Caco-2 (cell line): ENCODE measurements at regions not wholly inside any gene's neighbourhood (a gene's known extent, or its start where the extent isn't known, plus 50 kb on each side); places are given as distances from the start of the nearest gene placed in this dataset.

Experiments used
- BruUV-seq: library from RNA; stranded (reverse); fragments of 400-500 nt; replicated peaks from 2 replicates; lab custom pipeline; 2021; lab: Mats Ljungman, UMichigan
- CTCF ChIA-PET: fragments of 300-600 bp; sonication (Branson Sonifier 250); formaldehyde crosslinking; loops from one replicate; lab custom pipeline; 2022; ENCODE audit warnings: antibody characterized with exemption; lab: Charles Lee
- POLR2A ChIA-PET: fragments of 300-600 bp; sonication (Branson Sonifier 250); formaldehyde crosslinking; loops from one replicate; lab custom pipeline; 2022; ENCODE audit warnings: antibody characterized with exemption; lab: Charles Lee
- DNase-seq, 2 experiments: peaks; one replicate each; pipeline versions ENCODE4 v3.0.0 to v3.0.0-alpha.2; 2020 to 2022
- H3K27me3 ChIP-seq: replicated peaks from 2 replicates; pipeline ENCODE4 v1.6.0; 2011; ENCODE audit warnings: low read length; ENCODE audit not compliant: control insufficient read depth, insufficient read depth
- H3K36me3 ChIP-seq: 2 replicates; pipeline ENCODE4 v1.5.1; 2011; ENCODE audit warnings: low read length; ENCODE audit not compliant: control insufficient read depth, insufficient read depth
- H3K4me1 ChIP-seq: fragments of 250-450 bp; sonication (Bioruptor Pico); 2 replicates; pipeline ENCODE4 v1.5.1; 2020; ENCODE audit warnings: mild to moderate bottlenecking
- H3K4me3 ChIP-seq: 2 replicates; pipeline ENCODE4 v1.5.1; 2011; ENCODE audit warnings: low read depth, mild to moderate bottlenecking, control low read depth, low read length
- H3K9me3 ChIP-seq: fragments of 250-450 bp; sonication (Bioruptor Pico); 2 replicates; pipeline ENCODE4 v1.5.1; 2020; ENCODE audit warnings: mild to moderate bottlenecking, moderate library complexity
- H3K27ac Mint-ChIP-seq: one replicate; pipeline ENCODE4 v1.8.0; 2022; ENCODE audit warnings: mixed read lengths; ENCODE audit not compliant: unreplicated experiment
- H3K27me3 Mint-ChIP-seq: one replicate; pipeline ENCODE4 v1.8.0; 2022; ENCODE audit warnings: mixed read lengths; ENCODE audit not compliant: insufficient read depth, unreplicated experiment
- H3K36me3 Mint-ChIP-seq: one replicate; pipeline ENCODE4 v1.8.0; 2022; ENCODE audit warnings: mild to moderate bottlenecking, mixed read lengths; ENCODE audit not compliant: insufficient read depth, unreplicated experiment
- H3K4me1 Mint-ChIP-seq: one replicate; pipeline ENCODE4 v1.8.0; 2022; ENCODE audit warnings: low read depth, mixed read lengths; ENCODE audit not compliant: unreplicated experiment
- H3K4me3 Mint-ChIP-seq: one replicate; pipeline ENCODE4 v1.8.0; 2022; ENCODE audit warnings: mild to moderate bottlenecking, moderate library complexity, mixed read lengths; ENCODE audit not compliant: unreplicated experiment
- H3K9me3 Mint-ChIP-seq: one replicate; pipeline ENCODE4 v1.8.0; 2022; ENCODE audit warnings: mixed read lengths; ENCODE audit not compliant: unreplicated experiment
- CTCF ChIP-seq, 2 experiments: fragments of 200-600 bp in 1 of 2; IDR thresholded peaks; 1 replicate in 1 of 2; 2 replicates in 1 of 2; pipeline versions ENCODE4 v1.5.1 to v1.8.0; 2011 to 2022; ENCODE audit warnings: antibody characterized with exemption in 1 of 2, control low read depth in 1 of 2, inconsistent platforms in 1 of 2, low read depth in 1 of 2, low read length in 1 of 2, mild to moderate bottlenecking in 1 of 2, moderate library complexity in 1 of 2; ENCODE audit not compliant: insufficient read depth in 1 of 2, severe bottlenecking in 1 of 2, unreplicated experiment in 1 of 2
- intact Hi-C: fragments of 100-400 bp; cut with micrococcal nuclease; formaldehyde crosslinking; loops from one replicate; pipeline ENCODE4 v1.10.0; 2022; ENCODE audit not compliant: unreplicated experiment

- no peaks in the 10 kb centered on the region for H3K4me1 ChIP-seq
- no TSS peak for BruUV-seq
- no peak overlapping the region for H3K4me3 ChIP-seq
- peaks cover 3% of the 10 kb centered on the region for H3K27me3 Mint-ChIP-seq
- no peaks in the 10 kb centered on the region for H3K36me3 Mint-ChIP-seq
- CTCF ChIA-PET: no interaction called here
- POLR2A ChIA-PET: no interaction called here
- no peak for TF ChIP-seq CTCF (IDR thresholded peaks at IDR 0.05; ENCODE audit: insufficient read depth in 1 of 2, low read depth in 1 of 2, low read length in 1 of 2, severe bottlenecking in 1 of 2, unreplicated experiment in 1 of 2)
- H3K9me3 Mint-ChIP-seq: no peaks in the 10 kb centered on the region
- no peaks in the 10 kb centered on the region for H3K27me3 ChIP-seq
- H3K27ac Mint-ChIP-seq: no peak overlapping the region
- DNase-seq: no peak
- H3K4me3 Mint-ChIP-seq: no peak overlapping the region
- H3K9me3 ChIP-seq: no peaks in the 10 kb centered on the region
- no peaks in the 10 kb centered on the region for H3K36me3 ChIP-seq
- intact Hi-C loops: no loop called here
- no peaks in the 10 kb centered on the region for H3K4me1 Mint-ChIP-seq
Measured at GRCh38 chr2:180872255-180872654, 108.2 kb upstream of the UBE2E3 start.

- no peak for TF ChIP-seq CTCF (IDR thresholded peaks at IDR 0.05; ENCODE audit: insufficient read depth in 1 of 2, low read depth in 1 of 2, low read length in 1 of 2, severe bottlenecking in 1 of 2, unreplicated experiment in 1 of 2)
- no peaks in the 10 kb centered on the region for H3K27me3 ChIP-seq
Measured at GRCh38 chr2:180871649-180872048, 108.8 kb upstream of the UBE2E3 start.

GRCh38 chr2:180849851-180850250 lies 130.6 kb upstream of the UBE2E3 start:
- POLR2A ChIA-PET: no interaction called here
- no peaks in the 10 kb centered on the region for H3K4me1 ChIP-seq
- H3K36me3 ChIP-seq: no peaks in the 10 kb centered on the region
- TF ChIP-seq CTCF (IDR thresholded peaks at IDR 0.05; ENCODE audit: insufficient read depth in 1 of 2, low read depth in 1 of 2, low read length in 1 of 2, severe bottlenecking in 1 of 2, unreplicated experiment in 1 of 2): no peak
- DNase-seq: no peak
- no peak overlapping the region for H3K4me3 ChIP-seq
- CTCF ChIA-PET: no interaction called here
- BruUV-seq: no TSS peak
- Mint-ChIP-seq H3K36me3 (no peaks in the 10 kb centered on the region), H3K27me3 (no peaks in the 10 kb centered on the region), H3K9me3 (no peaks in the 10 kb centered on the region), H3K4me3 (no peak overlapping the region), H3K4me1 (no peaks in the 10 kb centered on the region), H3K27ac (no peak overlapping the region)
- H3K27me3 ChIP-seq: no peaks in the 10 kb centered on the region
- intact Hi-C loops: no loop called here
- H3K9me3 ChIP-seq: no peaks in the 10 kb centered on the region

More at GRCh38 chr2:180871649-180872048, 108.8 kb upstream of the UBE2E3 start:
- Histone ChIP-seq H3K4me1 (no peaks in the 10 kb centered on the region), H3K36me3 (no peaks in the 10 kb centered on the region), H3K4me3 (no peak overlapping the region), H3K9me3 (no peaks in the 10 kb centered on the region)
- CTCF ChIA-PET: no interaction called here
- H3K36me3 Mint-ChIP-seq: no peaks in the 10 kb centered on the region
- intact Hi-C loops: no loop called here
- peaks cover 3% of the 10 kb centered on the region for H3K27me3 Mint-ChIP-seq
- no TSS peak for BruUV-seq
- H3K27ac Mint-ChIP-seq: no peak overlapping the region
- no peaks in the 10 kb centered on the region for H3K4me1 Mint-ChIP-seq
- H3K9me3 Mint-ChIP-seq: no peaks in the 10 kb centered on the region
- no peak for DNase-seq
- POLR2A ChIA-PET: no interaction called here
- no peak overlapping the region for H3K4me3 Mint-ChIP-seq
